ENCODE measurements at regions not wholly inside any gene's neighbourhood (a gene's known extent, or its start where the extent isn't known, plus 50 kb on each side); places are given as distances from the start of the nearest gene placed in this dataset.

- TF ChIP-seq CTCF (IDR thresholded peaks at IDR 0.05) (no peak), POLR2AphosphoS5 (IDR thresholded peaks at IDR 0.05; ENCODE audit: insufficient read depth in 1 of 2, low read depth in 1 of 2) (no peak), POLR2A (IDR thresholded peaks at IDR 0.05) (no peak)
These were observed 52.8 kb upstream of the USP25 start for GRCh38 chr21:15676935-15677334.

Measured in vagina (tissue), 2 donors.